Bone marrow (tissue), 2 donors: ENCODE measurements at regions not wholly inside any gene's neighbourhood (a gene's known extent, or its start where the extent isn't known, plus 50 kb on each side); places are given as distances from the start of the nearest gene placed in this dataset.
"Not testable (repeated sequence)": the region's sequence is repeated elsewhere in the genome, so short reads cannot be mapped to it uniquely, and the experiment has no call there.

Experiments
- DNase-seq, 2 donors: peaks; one replicate each; lab custom pipeline; 2025; lab: John Stamatoyannopoulos, UW

DNA sequence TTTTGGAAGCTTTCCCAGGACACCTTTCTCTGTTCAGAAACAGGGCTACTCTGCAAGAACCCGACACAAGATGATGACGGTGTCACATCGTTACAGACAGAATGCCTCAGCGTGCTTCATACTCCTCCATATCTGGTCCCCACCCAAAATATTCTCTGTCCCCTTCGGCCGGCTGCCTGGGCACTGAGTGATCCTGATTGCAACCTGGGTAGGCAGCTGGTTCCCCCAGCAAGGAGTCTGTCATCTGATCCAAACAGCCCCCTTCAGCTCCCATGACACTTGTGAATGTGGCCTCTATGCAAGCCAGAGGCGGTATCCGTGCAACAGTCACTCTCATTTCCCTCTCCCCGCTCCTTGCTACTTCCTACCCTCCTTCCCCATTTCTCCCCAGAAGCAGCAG is 431.7 kb upstream of the B3GAT1 start:
- DNase-seq: no peak

DNA sequence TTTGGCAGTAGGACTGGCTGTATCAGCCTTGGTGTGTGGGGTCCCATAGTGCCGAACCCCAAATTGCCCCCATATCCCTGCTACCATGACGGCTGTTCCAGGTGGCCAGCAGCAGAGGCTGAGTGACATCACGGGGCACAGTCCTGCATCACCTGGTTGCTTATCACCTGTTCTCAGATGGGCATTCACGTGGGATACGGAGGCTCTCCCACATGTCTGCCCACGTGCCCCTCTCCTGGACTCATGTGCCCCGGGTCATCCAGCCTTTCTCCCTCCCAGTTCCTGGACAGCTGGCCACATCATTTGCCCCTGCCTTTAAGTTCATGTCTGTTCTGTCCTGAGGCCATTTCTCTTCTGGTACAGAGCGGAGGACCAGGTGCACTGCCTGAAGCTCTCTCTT is 431.0 kb upstream of the B3GAT1 start:
- DNase-seq: no peak

DNA sequence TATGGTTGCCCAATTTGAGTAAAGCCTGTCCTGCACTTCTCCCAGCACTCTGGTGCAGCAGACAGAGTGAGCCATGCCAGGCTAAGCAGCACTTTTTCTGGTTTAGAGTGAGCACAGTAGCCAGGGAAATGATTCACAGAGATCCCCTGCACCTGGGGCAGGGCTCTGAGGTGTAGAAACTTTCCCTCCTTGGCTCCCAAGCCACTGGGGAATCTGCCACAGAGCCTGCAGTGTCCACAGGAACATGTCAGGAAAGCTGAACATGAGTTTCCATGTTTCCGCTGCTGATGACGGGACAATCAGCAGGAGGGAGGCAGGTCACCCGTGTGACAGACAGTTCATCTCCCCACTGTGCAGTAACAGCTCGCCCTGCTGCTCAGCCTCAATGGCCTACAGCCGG is 429.9 kb upstream of the B3GAT1 start:
- DNase-seq: no peak

DNA sequence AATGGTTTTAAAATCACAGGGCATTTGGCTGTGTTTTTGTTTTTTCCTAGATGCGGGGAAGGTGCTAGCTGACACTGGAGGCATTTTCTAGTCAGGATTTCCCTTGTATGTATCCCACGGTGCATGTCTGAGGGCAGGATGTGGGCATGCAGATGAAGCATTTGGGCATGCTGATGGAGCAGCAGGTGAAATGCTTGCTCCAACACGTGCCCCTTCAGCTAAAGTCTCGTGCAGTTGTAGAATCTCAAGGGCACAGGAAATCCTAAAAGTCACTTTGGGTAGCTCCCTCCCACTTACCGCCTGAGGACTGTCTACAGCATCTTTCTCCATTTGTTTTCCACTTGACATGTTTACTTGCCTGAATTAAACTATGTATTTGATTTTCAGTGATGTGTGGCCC is 429.4 kb upstream of the B3GAT1 start:
- DNase-seq: no peak

DNA sequence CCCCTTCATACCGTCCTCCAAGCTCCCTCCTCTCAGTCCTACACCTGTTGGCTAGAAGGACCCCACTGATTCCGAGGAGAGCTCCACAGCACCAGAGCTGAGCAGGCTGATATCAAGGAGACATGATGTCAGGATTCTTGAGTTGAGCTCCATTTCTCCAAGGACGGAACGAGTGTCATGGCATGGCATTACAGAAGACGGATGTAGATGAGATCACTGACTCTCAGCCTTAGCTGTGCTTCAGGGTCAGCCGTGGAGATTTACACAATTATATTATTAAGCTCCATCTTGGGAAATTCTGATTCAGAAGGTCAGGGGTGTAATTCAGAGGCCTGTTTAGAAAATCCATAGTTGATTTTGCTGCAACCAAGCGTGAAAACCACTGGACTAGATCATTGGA is 428.9 kb upstream of the B3GAT1 start:
- no peak for DNase-seq

DNA sequence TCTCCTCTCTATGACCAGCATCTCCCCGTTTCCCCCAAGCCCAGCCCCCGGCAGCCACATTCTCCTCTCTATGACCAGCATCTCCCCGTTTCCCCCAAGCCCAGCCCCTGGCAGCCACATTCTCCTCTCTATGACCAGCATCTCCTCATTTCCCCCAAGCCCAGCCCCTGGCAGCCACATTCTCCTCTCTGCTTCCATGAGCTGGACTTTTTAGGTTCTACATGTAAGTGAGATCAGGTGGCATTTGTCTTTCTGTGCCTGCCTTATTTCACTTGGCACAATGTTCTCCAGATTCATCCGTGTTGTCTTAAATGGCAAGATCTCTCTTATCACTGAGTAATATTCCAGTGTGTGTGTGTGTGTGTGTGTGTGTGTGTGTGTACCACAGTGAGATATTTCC is 428.1 kb upstream of the B3GAT1 start:
- not testable (repeated sequence) for DNase-seq

DNA sequence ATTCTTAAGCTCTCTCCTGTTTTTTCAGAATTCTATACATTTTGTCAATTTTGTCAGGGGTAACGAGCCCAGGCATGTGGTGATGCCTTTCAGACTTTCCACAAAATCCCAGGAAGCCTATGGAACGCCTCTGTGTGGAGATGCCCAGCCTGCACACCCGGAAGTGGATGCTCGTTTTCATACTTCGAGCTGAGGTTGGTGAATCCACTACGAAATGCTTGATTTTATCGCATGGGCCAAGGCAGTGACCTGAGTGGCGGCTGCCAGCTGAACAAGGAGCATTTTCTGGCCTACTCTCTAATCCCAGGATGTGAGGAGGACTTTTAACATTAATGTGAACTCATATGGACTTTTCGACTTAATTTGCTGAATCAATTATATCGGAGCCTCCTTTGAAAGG is 426.7 kb upstream of the B3GAT1 start:
- no peak for DNase-seq

DNA sequence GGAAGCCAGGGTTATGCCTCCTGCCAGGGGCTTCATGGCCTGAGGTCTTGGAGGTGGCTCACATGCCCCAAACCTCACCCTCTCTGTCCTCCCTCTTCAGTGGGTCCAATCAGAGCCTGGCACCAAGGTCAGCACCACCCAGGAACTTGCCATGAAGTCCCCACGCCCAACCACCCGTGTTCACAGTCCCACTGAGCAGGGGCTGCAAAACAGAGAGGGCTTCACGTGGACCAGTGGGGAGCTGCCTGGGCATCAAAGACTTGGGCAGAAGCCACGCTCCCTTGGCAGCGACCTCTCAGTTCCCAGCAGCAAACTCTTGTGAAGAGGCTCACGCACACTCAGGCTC is 425.8 kb upstream of the B3GAT1 start:
- DNase-seq: no peak

DNA sequence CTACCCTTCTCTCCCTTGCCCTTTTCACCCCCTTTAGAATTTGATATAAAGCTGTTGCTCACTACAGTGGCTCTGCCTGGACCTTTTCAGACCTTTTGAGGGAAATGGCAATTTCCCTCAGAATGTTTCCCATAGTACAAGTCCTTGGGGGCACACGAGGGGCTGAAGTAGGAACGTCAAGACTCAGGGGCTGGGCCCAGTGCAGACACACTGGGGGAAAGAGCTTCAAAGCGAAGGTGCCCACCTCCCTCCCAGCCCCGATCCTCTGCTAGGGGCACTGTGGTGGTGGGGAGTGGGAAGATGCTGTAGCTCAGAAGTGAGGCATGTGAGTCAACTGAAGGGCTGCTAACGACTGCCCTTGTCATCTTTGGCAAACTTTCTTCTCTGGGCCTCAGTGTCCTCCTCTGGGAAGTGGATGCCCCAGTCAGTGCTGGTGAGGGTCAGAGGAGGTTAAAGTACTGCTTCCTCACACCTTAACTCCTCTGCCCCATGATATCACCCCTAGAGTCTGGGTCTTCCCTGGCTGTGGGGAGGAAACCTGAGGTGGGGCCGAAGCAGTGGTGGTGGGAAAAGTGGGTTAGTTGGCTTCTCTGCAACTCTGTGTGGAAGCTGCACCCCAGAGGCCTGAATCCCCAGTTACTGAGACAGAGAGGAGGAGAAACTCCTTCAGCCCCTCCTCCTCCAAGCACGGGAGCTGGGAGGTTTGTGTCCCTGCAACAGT is 425.3 kb upstream of the B3GAT1 start:
- DNase-seq: no peak

DNA sequence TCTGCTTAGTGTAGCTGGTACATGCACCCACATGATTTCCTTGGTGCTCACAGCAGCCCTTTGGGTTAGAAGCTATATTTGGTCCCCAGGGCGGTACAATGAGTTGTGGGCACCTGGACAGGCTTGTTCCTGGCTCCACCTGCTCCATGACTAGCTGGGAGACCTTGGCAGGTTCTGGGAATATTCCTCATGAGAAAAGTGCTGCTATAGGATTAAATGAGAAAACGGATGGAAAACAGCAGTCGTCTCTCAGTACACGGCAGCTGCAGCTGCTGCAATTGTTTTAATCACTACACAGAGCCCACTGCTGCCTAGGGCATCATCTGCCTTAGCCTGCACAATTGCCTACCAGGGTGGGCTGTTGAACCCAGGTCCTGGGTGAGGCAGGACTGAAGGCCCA is 424.5 kb upstream of the B3GAT1 start:
- no peak for DNase-seq

DNA sequence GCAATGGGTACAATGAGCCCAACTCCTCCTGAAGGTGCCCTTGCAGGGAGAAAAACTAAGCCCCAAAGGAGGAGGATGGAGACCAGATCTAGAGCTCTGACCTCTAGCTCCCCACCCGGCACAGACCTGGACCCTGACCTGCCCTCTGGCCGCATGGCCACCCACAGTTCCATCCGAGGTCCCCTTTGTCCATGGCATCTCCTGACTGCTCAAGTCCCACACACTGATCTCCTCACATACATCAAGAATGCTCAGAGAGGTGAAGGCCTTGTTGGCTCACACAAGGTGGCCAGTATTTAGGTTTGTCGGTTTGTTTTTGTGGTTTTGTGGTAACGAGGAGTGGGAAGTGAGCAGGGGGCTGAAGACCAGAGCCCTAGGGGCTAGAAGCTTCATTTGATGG is 423.5 kb upstream of the B3GAT1 start:
- no peak for DNase-seq

DNA sequence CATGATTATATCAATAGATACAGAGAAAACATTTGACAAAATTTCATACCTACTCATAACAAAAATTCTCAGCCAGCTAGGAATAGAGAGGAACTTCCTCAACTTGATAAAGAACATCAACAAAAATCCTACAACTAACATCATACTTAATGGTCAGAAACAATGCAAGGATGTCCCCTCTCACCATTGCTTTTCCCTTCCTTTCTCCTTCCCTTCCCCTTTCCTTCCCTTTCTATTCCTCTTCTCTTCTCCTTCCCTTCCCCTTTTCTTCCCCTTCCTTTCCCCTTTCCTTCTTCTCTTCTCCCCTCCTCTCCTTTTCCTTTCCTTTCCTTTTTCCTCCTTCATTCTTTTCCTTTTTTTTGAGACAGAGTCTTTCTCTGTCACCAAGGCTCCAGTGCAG is 418.3 kb upstream of the B3GAT1 start:
- no peak for DNase-seq

DNA sequence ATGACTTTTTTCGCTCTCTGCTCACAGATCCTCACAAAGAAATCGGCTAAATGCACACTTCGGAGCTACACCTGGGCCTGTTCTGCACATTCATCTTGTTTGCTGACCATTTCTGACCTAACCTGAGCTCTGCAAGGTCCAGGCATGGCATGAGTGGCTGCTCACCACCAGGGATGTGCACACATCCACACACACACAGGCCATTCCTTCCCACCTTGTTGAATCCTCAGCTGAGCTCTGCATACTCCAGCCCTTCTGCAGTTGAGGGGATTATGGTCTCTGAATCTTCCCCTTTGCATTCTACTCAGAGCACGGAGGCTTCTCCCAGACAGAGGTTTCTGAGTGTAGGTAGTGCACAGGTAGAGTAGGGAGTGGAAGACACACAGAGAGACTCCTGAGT is 411.9 kb upstream of the B3GAT1 start:
- DNase-seq: no peak

DNA sequence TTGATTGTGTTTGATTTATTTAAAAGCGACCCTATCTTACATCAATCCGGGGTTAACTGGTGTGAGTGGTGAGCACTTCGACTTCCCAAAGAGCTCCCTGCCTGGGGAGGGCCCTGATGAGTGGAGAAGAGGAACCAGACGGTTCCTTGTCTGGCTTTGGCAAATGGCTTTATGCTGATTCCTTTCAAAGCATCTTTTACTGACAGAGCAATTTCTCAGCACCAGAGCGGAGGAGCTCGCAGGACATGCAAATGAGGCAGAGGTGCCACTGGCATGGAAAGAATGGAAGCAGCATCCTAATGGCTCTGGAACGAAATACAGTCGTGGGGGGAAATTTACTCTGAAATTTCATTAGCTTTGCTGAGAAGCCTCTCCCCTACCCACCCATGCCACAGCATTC is 410.9 kb upstream of the B3GAT1 start:
- no peak for DNase-seq

DNA sequence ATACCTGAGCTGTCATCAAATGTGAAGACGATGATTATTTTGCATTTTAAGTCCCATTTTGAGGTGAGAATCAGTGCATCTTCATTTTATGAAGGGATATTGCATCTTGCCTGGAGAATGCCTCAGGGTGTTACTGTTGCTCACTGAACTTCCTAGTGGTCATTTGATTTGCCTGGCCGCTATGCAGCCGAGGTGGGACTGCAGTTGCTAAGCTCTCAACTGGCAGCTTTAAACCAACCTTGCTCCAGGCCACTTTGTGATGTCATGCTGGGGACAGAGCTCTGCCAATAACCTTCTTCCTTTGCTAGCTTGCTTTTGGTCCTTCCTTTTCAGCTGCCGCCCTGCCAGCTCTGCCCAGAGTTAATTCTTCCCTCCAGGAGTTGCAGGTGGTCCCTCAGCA is 409.4 kb upstream of the B3GAT1 start:
- no peak for DNase-seq

DNA sequence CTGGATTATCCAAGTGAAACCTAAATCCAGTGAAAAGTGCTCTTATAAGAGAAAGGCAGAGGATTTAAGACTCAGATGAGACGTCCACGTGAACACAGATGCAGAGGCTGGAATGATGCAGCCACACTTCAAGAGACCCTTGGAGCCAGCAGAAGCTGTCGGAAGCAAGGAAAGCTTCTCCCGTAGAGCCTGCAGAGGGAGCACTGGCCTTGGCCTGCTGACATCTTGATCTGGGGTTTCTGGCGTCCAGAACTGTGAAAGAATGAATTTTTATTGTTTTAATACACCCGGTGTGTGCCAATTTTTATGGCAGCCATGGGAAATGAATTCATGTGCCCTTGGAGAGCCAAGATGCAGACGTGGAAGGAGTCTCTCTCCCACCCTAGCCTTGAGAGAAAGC is 407.0 kb upstream of the B3GAT1 start:
- no peak for DNase-seq

DNA sequence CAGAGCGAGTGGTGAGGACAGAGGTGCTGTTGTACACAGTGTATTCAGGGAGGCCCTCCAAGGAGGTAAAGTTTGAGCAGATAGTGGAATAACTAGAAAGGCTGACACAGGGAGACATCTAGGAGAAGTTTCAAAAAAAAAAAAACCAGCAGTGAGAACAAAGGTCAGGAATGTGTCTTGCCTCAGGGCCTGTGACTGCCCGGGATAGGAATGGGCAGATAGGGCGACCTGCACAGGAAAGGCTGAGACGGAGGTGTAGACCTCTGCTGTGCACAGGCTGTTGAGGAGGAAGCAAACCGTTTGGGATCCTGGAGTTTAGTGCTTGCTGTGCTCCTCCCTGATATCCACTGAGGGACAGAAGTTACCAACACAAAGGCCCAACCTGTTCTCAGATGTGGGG is 406.5 kb upstream of the B3GAT1 start:
- DNase-seq: no peak

DNA sequence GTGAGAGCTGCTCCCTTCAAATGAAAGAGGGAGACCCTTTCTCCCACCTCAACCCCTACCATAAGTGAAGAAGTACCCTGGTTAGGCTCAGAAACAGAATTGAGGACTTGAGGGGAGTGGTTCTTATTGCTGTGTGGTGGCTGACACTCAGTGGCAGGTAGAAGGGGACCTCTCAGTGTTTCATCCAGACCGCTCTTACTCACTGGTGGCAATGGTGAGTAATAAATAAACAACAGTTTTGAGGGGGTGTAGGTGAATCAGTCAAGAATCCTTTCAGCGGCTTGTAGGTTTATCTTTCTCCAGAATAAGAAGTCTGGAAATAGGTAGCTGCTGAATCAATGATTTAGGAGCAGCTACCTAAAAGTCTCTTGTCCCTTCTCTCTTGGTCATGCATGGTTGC is 403.4 kb upstream of the B3GAT1 start:
- no peak for DNase-seq

DNA sequence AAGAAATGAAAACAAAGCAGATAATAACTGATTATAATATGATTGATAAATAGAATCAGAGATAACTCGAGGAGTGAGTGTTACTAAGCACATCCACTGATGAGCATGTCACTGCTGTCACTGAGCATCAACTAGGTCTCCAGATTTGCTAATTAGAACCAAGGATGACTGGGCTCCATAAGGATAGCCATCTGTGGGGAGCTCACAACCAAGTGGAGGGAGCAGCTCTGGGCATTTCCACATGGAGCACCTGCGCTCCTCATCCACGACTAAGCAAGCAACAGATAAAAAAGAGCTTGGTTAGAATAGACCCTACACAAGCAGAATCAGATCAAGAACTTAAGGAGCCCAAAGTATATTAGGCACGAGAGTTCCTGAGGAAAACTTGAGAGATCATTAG is 396.0 kb upstream of the B3GAT1 start:
- no peak for DNase-seq

DNA sequence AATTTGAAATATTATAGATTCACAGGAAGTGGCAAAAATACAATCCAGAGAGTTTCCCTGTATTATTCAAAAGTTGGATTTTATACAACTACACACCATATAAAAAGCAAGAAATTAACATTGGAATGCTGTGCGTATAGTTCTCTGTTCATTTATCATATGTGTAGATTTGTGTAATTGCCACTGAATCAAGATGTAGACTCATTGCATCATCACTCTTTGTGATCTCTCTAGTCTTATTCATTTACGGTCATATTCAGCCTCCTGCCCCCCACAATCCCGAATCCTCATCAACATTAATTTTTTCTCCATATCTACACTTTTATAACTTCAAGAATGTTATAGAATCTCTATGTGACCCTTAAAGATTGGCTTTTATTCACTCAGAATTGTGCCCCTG is 390.6 kb upstream of the B3GAT1 start:
- no peak for DNase-seq

DNA sequence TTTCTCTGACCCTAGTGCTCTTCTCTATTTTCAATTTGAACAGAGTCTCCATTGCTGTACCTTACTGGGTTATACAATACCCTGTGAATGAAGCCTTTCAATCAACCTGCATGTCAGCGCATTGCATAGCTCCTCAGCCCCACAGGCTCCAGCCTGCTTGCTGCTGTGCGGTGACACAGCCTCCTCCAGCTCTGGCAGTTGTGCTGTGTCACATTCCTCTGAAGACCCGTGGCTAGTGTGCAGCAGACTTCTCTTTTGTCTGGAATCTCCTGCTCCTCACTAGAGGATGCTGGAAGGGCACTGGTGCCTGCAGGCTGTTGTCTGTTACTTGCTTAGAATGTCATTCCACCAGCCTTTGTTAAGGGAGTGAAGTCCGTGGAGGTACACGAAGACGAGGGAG is 390.1 kb upstream of the B3GAT1 start:
- no peak for DNase-seq

DNA sequence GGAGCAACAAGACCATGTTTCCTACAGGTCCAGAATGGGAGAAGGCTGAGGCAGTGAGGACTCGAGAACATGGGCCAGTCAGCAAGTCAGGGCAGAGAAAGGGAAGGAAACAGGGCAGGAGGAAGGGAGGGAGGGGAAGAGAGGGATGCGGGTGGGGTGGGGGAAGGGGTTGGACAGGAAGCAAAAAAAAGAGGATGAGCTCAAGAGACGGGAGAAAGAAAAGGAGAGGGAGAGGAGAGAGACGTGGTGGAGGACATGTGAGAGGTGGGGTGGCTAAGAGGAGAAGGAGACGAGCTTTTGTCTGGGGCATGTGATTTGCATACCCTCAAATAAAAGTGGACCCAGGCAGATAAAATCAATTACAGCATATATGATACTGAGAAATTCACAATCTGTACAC is 389.5 kb upstream of the B3GAT1 start:
- DNase-seq: no peak

DNA sequence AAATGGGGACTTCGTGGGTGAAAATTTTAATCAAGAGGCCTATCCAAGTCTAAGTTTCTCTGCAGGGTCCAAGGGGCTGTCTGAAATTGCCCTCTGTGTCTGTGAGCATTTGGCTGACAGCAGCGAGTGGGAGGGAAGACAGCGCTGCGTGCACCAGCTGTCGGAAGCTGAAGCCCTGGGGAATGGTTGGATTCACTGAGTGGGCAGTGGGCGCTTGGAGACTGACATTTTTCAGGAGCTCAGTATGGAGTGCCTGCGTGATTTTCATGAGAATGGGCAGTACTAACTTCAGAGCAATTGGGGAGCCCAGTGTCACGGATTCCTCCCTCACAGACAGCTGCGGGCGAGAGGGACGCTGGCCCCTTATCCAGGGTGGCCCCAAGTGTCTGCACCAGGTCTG is 388.8 kb upstream of the B3GAT1 start:
- no peak for DNase-seq

DNA sequence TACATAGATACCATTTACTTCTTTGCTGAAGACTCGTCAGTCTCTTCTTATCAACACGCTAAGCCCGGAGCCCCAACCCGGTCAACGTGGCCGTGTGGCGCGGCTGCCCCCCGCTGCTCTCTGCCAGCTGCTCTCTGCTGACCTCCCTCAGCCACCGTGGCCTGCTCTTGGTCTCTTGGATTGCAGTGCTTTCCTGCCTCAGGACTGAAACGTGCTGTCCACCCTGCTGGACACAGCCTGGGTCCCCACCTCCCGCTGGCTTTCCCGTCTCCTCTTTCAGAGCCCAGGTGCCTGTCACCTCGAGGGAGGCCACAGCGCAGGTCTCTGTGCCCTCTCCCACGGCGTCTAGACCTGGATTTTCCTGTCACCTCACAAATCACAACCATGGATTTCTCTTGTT is 388.1 kb upstream of the B3GAT1 start:
- no peak for DNase-seq

DNA sequence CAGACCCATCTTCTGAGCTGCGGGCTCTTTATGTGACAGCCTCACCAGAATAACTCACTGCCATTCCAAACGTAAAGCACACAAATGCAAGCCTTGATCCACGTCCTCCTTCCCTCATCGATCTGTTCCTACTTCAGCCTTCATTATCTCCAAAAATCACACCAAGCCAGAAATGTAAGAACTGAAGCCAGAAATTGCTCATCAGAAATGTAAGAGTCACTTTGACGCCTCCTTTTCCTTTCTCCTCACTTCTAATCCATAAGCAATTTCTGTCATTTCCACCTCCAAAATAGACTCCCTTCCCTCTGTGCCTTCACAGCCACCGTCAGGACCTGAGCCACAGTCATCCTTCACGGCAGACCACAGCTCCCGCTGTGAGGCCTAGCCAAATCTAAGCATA is 387.3 kb upstream of the B3GAT1 start:
- DNase-seq: no peak
